ENCODE measurements at regions not wholly inside any gene's neighbourhood (a gene's known extent, or its start where the extent isn't known, plus 50 kb on each side); places are given as distances from the start of the nearest gene placed in this dataset.
"Not testable (repeated sequence)": the region's sequence is repeated elsewhere in the genome, so short reads cannot be mapped to it uniquely, and the experiment has no call there.

GRCh38 chr10:120115959-120116358, 223.4 kb downstream of the SEC23IP start:
- no peak for DNase-seq

- DNase-seq, result no peak
These were observed 229.2 kb downstream of the SEC23IP start for GRCh38 chr10:120121768-120122167.

- DNase-seq, result no peak
These were observed 238.7 kb downstream of the SEC23IP start for GRCh38 chr10:120131183-120131582.

GRCh38 chr10:120132811-120133210, 240.3 kb downstream of the SEC23IP start:
- no peak for DNase-seq

- no peak for DNase-seq
These were observed 246.2 kb downstream of the SEC23IP start for GRCh38 chr10:120138689-120139088.

GRCh38 chr10:120145107-120145506, 252.6 kb downstream of the SEC23IP start:
- no peak for DNase-seq

- no peak for DNase-seq
These were observed 264.2 kb downstream of the SEC23IP start for GRCh38 chr10:120156614-120157274.

GRCh38 chr10:120161111-120161510, 268.6 kb downstream of the SEC23IP start:
- no peak for DNase-seq

- DNase-seq, result no peak
These were observed 269.9 kb downstream of the SEC23IP start for GRCh38 chr10:120162471-120162870.

GRCh38 chr10:120172356-120172755, 279.8 kb downstream of the SEC23IP start:
- DNase-seq, result no peak

- no peak for DNase-seq
These were observed 282.0 kb downstream of the SEC23IP start for GRCh38 chr10:120174491-120174890.

GRCh38 chr10:120177330-120177729, 279.7 kb upstream of the PLPP4 start:
- DNase-seq, result no peak

- DNase-seq, result no peak
These were observed 276.9 kb upstream of the PLPP4 start for GRCh38 chr10:120180160-120180559.

GRCh38 chr10:120181154-120181553, 275.9 kb upstream of the PLPP4 start:
- peak in 1 of 2 experiments; percentile 34 for DNase-seq

- DNase-seq, result no peak
These were observed 274.6 kb upstream of the PLPP4 start for GRCh38 chr10:120182431-120182830.

- DNase-seq, result no peak
These were observed 273.5 kb upstream of the PLPP4 start for GRCh38 chr10:120183546-120183945.

- no peak for DNase-seq
These were observed 272.3 kb upstream of the PLPP4 start for GRCh38 chr10:120184547-120185337.

GRCh38 chr10:120186506-120186905, 270.5 kb upstream of the PLPP4 start:
- peak; percentile 63 to 66 for DNase-seq

GRCh38 chr10:120187168-120187567, 269.9 kb upstream of the PLPP4 start:
- not testable (repeated sequence) for DNase-seq

GRCh38 chr10:120188950-120189349, 268.1 kb upstream of the PLPP4 start:
- no peak for DNase-seq

GRCh38 chr10:120195984-120196712, 260.9 kb upstream of the PLPP4 start:
- DNase-seq, result no peak

GRCh38 chr10:120204877-120205276, 252.2 kb upstream of the PLPP4 start:
- no peak for DNase-seq

GRCh38 chr10:120205368-120206018, 251.5 kb upstream of the PLPP4 start:
- no peak for DNase-seq
